HCT116 (cell line): ENCODE measurements at regions not wholly inside any gene's neighbourhood (a gene's known extent, or its start where the extent isn't known, plus 50 kb on each side); places are given as distances from the start of the nearest gene placed in this dataset.

Experiments
- ATAC-seq: fragments of 200-7000 bp; cut with Tn5 transposase; 2 replicates; pipeline ENCODE4 v1.9.1; 2020; ENCODE audit warnings: mild to moderate bottlenecking, moderate library complexity
- BruUV-seq: library from RNA; stranded (reverse); fragments of 400-500 nt; replicated peaks from 2 replicates; lab custom pipeline; 2021; lab: Mats Ljungman, UMichigan
- CTCF ChIA-PET: fragments of 300-600 bp; sonication (Branson Sonifier 250); formaldehyde crosslinking; loops from one replicate; lab custom pipeline; 2021; ENCODE audit warnings: antibody characterized with exemption; lab: Charles Lee
- POLR2A ChIA-PET: fragments of 300-600, 350-600 bp; sonication (Branson Sonifier 250); formaldehyde crosslinking; loops from one replicate; lab custom pipeline; 2021; ENCODE audit warnings: antibody characterized with exemption; lab: Charles Lee
- RAD21 ChIA-PET, 2 experiments: fragments of 300-600 bp; sonication (Branson Sonifier 250); formaldehyde crosslinking; loops; one replicate each; lab custom pipeline; 2023; ENCODE audit warnings: low total read pairs in 2 of 2; ENCODE audit not compliant: uncharacterized antibody in 2 of 2, unreplicated experiment in 2 of 2, low non-redundant PET in 1 of 2; lab: Charles Lee
- DNase-seq: peaks from one replicate; pipeline ENCODE4 v3.0.0-alpha.2; 2010; ENCODE audit warnings: low read depth, low spot score
- H2AFZ ChIP-seq: fragments of 200-600 bp; shearing (Covaris generic), sonication (generic); 2 replicates; pipeline ENCODE4 v1.6.1; 2017; ENCODE audit warnings: low read depth, mixed run types, mixed read lengths, antibody characterized with exemption, low read length; ENCODE audit not compliant: poor library complexity, severe bottlenecking
- H3K27ac ChIP-seq: 2 replicates; pipeline ENCODE4 v1.5.1; 2012; ENCODE audit warnings: low read depth, low read length
- H3K27me3 ChIP-seq: fragments of 200-600 bp; sonication (generic); 2 replicates; pipeline ENCODE4 v1.6.1; 2016; ENCODE audit warnings: mixed run types, low read length, mixed read lengths; ENCODE audit not compliant: insufficient read depth
- H3K36me3 ChIP-seq, 2 experiments: fragments of 200-500 bp in 1 of 2; fragments of 200-600 bp in 1 of 2; sonication (Bioruptor generic) in 1 of 2; sonication (generic) in 1 of 2; 2 replicates each; pipeline versions ENCODE4 v1.5.1 to v1.6.1; 2014 to 2016; ENCODE audit warnings: low read length in 2 of 2, inconsistent platforms in 1 of 2, mixed read lengths in 1 of 2, mixed run types in 1 of 2; ENCODE audit not compliant: insufficient read depth in 2 of 2, control insufficient read depth in 1 of 2
- H3K4me1 ChIP-seq, 2 experiments: fragments of 200-600 bp in 1 of 2; sonication (generic) in 1 of 2; 2 replicates each; pipeline versions ENCODE4 v1.5.1 to v1.6.1; 2012 to 2017; ENCODE audit warnings: low read length in 2 of 2, inconsistent platforms in 1 of 2, mild to moderate bottlenecking in 1 of 2, mixed read lengths in 1 of 2, mixed run types in 1 of 2, moderate library complexity in 1 of 2; ENCODE audit not compliant: insufficient read depth in 2 of 2, control insufficient read depth in 1 of 2
- H3K4me2 ChIP-seq: fragments of 200-600 bp; sonication (generic); 2 replicates; pipeline ENCODE4 v1.6.1; 2017; ENCODE audit warnings: mixed run types, low read length, mixed read lengths
- H3K4me3 ChIP-seq, 2 experiments: fragments of 200-600 bp in 1 of 2; sonication (generic) in 1 of 2; replicated peaks in 1 of 2; 2 replicates each; pipeline ENCODE4 v1.5.1; 2011 to 2016; ENCODE audit warnings: low read length in 2 of 2, control low read depth in 1 of 2, low read depth in 1 of 2, mild to moderate bottlenecking in 1 of 2, mixed read lengths in 1 of 2, mixed run types in 1 of 2
- H3K79me2 ChIP-seq: fragments of 200-600 bp; sonication (generic); 2 replicates; pipeline ENCODE4 v1.6.1; 2017; ENCODE audit warnings: mild to moderate bottlenecking, mixed run types, low read length, moderate library complexity, mixed read lengths; ENCODE audit not compliant: insufficient read depth
- H3K9ac ChIP-seq: fragments of 200-600 bp; sonication (generic); 2 replicates; pipeline ENCODE4 v1.6.1; 2016; ENCODE audit warnings: low read length, mixed read lengths
- H3K9me2 ChIP-seq: fragments of 200-600 bp; sonication (generic), shearing (Covaris generic); 2 replicates; pipeline ENCODE4 v1.6.1; 2017; ENCODE audit warnings: mixed run types, mild to moderate bottlenecking, moderate library complexity; ENCODE audit not compliant: insufficient read depth
- H3K9me3 ChIP-seq, 2 experiments: fragments of 200-500 bp in 1 of 2; fragments of 200-600 bp in 1 of 2; sonication (Bioruptor generic) in 1 of 2; sonication (generic) in 1 of 2; 2 replicates each; pipeline ENCODE4 v1.6.1; 2014 to 2017; ENCODE audit warnings: low read length in 2 of 2, mixed read lengths in 2 of 2, inconsistent platforms in 1 of 2, low read depth in 1 of 2, mild to moderate bottlenecking in 1 of 2, mixed run types in 1 of 2, moderate library complexity in 1 of 2; ENCODE audit not compliant: control insufficient read depth in 1 of 2, insufficient read depth in 1 of 2
- H4K20me1 ChIP-seq: fragments of 200-600 bp; sonication (generic), shearing (Covaris generic); 2 replicates; pipeline ENCODE4 v1.6.1; 2017; ENCODE audit warnings: mixed run types, mild to moderate bottlenecking, moderate library complexity; ENCODE audit not compliant: insufficient read depth
- REST ChIP-seq: IDR thresholded peaks from 2 replicates; pipeline ENCODE4 v1.6.1; 2012; ENCODE audit warnings: low read depth
- SP1 ChIP-seq: IDR thresholded peaks from 2 replicates; pipeline ENCODE4 v1.6.1; 2012; ENCODE audit warnings: low read depth
- TCF7L2 ChIP-seq: IDR thresholded peaks from 2 replicates; pipeline ENCODE4 v1.7.0; 2011; ENCODE audit warnings: borderline replicate concordance, inconsistent platforms; ENCODE audit not compliant: insufficient read depth, insufficient read length; ENCODE audit errors: extremely low read depth
- YY1 ChIP-seq: IDR thresholded peaks from 2 replicates; pipeline ENCODE4 v1.6.1; 2011; ENCODE audit warnings: low read length, low read depth, moderate library complexity, mild to moderate bottlenecking; ENCODE audit not compliant: insufficient replicate concordance; ENCODE audit errors: extremely low read depth
- ZBTB33 ChIP-seq: IDR thresholded peaks from 2 replicates; pipeline ENCODE4 v1.6.1; 2011; ENCODE audit warnings: mild to moderate bottlenecking, low read length, moderate library complexity; ENCODE audit not compliant: insufficient replicate concordance; ENCODE audit errors: extremely low read depth
- ZFX ChIP-seq: fragments of 450-650 bp; IDR thresholded peaks from 2 replicates; pipeline ENCODE4 v1.6.1; 2017
- intact Hi-C: fragments of 100-400 bp; cut with micrococcal nuclease; formaldehyde crosslinking; loops from 2 replicates; pipeline ENCODE4 v1.10.0; 2022

- no peaks in the 10 kb centered on the region for H3K9me3 ChIP-seq
- no peaks in the 10 kb centered on the region for H4K20me1 ChIP-seq
- ChIA-PET RAD21 (no interaction called here), CTCF (interaction anchor here (3.9 to 4.0 kb wide), 2 partner anchors 305 to 332 kb away, joined by 64 to 74 read pairs; no protein-coding TSS in a partner anchor), POLR2A (no interaction called here)
- H3K4me2 ChIP-seq: no peak overlapping the region
- no TSS peak for BruUV-seq
- no peaks in the 10 kb centered on the region for H3K4me1 ChIP-seq
- no peak for ATAC-seq
- H3K4me3 ChIP-seq: no peak overlapping the region
- H3K36me3 ChIP-seq: no peaks in the 10 kb centered on the region
- DNase-seq: no peak
- H3K79me2 ChIP-seq: no peaks in the 10 kb centered on the region
- no peaks in the 10 kb centered on the region for H3K9me2 ChIP-seq
- no peaks in the 10 kb centered on the region for H3K27me3 ChIP-seq
- TF ChIP-seq ZBTB33: no peak
- TF ChIP-seq SP1: no peak
- no peak for TF ChIP-seq YY1
- TF ChIP-seq ZFX: no peak
- TF ChIP-seq TCF7L2: no peak
- TF ChIP-seq REST: no peak
- TF ChIP-seq, all 23 proteins: peak for 0
- no peak overlapping the region for H2AFZ ChIP-seq
- H3K9ac ChIP-seq: no peak overlapping the region
- intact Hi-C loops: loop anchor here (5.0 kb wide), 2 partner anchors 95 to 140 kb away; no protein-coding TSS in a partner anchor
- no peak overlapping the region for H3K27ac ChIP-seq
These were observed 166.0 kb upstream of the EEPD1 start for GRCh38 chr7:35987016-35987415.
